ENCODE measurements at regions not wholly inside any gene's neighbourhood (a gene's known extent, or its start where the extent isn't known, plus 50 kb on each side); places are given as distances from the start of the nearest gene placed in this dataset.

- DNase-seq (ENCODE audit: extremely low read depth in 1 of 2, low read depth in 1 of 2), result no peak
Observed at GRCh38 chr10:129353101-129353500, 113.9 kb upstream of the MGMT start.

- DNase-seq (ENCODE audit: extremely low read depth in 1 of 2, low read depth in 1 of 2), result no peak
Observed at GRCh38 chr10:129360046-129360445, 107.0 kb upstream of the MGMT start.

- DNase-seq (ENCODE audit: extremely low read depth in 1 of 2, low read depth in 1 of 2), result no peak
Observed at GRCh38 chr10:129361676-129362376, 105.2 kb upstream of the MGMT start.

- no peak for DNase-seq (ENCODE audit: extremely low read depth in 1 of 2, low read depth in 1 of 2)
Observed at GRCh38 chr10:129364949-129365348, 102.1 kb upstream of the MGMT start.

- no peak for DNase-seq (ENCODE audit: extremely low read depth in 1 of 2, low read depth in 1 of 2)
Observed at GRCh38 chr10:129365767-129366402, 101.2 kb upstream of the MGMT start.

DNA sequence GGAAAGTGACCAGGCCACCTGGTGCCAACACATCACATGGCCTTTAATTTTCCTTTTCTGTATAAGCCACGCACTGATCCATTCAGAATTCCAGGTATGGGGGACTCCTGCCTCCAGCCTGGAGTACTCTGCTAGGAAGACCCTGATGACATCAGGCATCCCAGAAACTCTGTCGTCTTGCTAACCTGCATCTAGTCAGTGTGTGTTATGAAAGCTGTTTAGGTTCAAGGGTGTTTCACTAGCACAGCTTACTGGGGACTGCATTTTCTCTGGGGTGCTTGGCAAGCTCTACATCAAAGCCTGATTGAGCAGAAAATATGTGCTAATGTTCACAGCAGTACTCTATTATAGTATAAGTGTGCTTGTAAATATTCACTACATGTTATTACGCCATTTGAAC is 100.6 kb upstream of the MGMT start:
- no peak for DNase-seq (ENCODE audit: extremely low read depth in 1 of 2, low read depth in 1 of 2)

DNA sequence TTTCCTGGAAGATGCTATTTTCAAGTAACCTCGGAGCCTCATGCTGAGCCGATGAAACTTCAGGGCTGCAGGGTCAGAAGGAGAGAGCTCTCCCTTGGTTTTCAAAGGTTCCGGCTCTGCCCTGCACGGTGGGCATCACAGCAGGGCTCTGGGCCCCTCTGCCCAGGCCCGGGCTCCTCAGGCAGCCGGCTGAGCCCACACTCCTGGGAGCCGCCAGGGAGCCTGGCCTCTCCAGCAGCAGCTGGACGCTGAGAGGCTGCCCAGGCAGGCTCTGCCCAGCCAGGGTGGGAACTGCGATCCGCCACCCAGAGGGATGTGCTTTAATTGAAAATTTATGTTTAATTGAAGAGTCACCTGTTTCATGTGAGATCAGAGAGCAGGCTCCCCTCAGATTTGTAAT is 97.5 kb upstream of the MGMT start:
- DNase-seq (ENCODE audit: extremely low read depth in 1 of 2, low read depth in 1 of 2), result no peak

DNA sequence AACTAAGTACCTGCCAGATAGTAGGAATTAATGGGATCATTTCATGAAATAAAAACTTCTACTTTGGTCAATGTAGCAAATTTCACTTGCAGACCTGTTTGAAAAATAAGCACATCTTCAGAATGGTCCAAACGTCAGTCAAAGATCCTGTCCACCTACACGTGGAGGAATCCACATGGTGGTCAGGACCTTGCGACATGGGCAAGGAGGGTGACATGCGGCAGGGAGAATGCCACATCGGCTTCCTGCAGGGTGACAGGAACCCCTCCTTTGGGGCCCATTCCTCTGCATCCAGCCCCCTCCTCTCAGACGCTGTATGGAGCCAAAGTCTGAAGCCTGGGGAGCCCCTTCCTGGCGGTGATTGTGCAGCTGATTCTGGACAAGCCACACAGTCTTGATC is 95.5 kb upstream of the MGMT start:
- no peak for DNase-seq (ENCODE audit: extremely low read depth in 1 of 2, low read depth in 1 of 2)

GRCh38 chr10:129372172-129372571 is 94.9 kb upstream of the MGMT start:
- no peak for DNase-seq (ENCODE audit: extremely low read depth in 1 of 2, low read depth in 1 of 2)

DNA sequence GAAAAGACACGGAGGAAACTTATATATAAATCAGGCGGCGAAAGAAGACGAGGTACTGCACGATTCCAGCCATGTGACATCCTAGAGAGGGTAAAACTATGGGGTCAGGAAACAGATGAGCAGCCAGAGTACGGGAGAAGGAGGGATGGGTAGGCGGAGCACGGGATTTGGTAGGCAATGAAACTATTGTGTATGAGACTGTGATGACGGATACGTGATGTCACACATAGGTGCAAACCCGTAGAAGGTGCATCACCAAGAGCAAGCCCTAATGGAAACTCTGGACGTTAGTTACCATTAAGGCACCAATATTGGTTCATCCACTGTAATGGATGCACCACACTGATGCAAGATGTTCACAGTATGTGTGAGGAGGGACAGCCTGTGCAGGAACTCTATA is 93.8 kb upstream of the MGMT start:
- no peak for DNase-seq (ENCODE audit: extremely low read depth in 1 of 2, low read depth in 1 of 2)

DNA sequence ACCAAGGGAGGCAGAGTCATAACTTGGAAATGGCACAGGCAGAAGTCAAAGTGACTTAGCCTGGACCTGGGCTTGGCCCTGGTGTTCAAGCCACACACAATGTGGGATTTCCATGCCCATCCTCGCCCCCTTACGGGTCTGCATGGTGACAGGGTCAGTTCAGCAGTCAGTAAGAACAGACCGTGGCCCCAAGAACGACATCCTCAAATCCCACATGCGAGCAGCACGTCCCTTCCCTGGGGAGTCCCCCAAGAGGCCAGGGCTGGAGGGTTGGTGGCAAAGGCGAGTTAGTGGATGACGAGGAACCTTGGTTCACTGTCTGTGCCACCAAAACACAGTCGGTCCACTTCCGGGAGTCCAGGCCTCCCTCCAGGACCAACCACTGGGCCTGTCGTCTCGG is 93.3 kb upstream of the MGMT start:
- DNase-seq (ENCODE audit: extremely low read depth in 1 of 2, low read depth in 1 of 2), result no peak

- DNase-seq (ENCODE audit: extremely low read depth in 1 of 2, low read depth in 1 of 2), result no peak
Observed at GRCh38 chr10:129375171-129375570, 91.9 kb upstream of the MGMT start.

DNA sequence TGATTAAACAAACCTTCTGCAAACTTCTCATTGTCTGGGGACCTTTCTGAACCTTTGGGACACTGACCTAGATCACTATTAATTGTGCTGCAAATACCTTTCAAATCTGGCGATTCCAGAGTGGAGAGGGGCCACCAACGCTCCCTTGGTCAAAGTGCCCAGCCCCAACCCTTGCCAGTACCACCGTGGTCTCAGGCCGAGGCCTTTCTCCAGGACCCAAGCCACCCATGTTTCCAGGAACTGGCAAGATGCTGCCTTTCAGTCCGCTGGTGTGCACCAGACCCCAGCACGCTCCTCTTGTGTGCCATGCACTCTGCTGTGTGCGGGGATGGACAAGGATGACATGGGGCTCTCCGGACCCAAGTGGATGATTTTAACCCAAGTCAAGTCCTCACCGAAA is 91.1 kb upstream of the MGMT start:
- no peak for DNase-seq (ENCODE audit: extremely low read depth in 1 of 2, low read depth in 1 of 2)

GRCh38 chr10:129380279-129380678 is 86.8 kb upstream of the MGMT start:
- DNase-seq (ENCODE audit: extremely low read depth in 1 of 2, low read depth in 1 of 2), result no peak

GRCh38 chr10:129381741-129382140 is 85.3 kb upstream of the MGMT start:
- no peak for DNase-seq (ENCODE audit: extremely low read depth in 1 of 2, low read depth in 1 of 2)

- DNase-seq (ENCODE audit: extremely low read depth in 1 of 2, low read depth in 1 of 2), result no peak
Observed at GRCh38 chr10:129382401-129382800, 84.6 kb upstream of the MGMT start.

DNA sequence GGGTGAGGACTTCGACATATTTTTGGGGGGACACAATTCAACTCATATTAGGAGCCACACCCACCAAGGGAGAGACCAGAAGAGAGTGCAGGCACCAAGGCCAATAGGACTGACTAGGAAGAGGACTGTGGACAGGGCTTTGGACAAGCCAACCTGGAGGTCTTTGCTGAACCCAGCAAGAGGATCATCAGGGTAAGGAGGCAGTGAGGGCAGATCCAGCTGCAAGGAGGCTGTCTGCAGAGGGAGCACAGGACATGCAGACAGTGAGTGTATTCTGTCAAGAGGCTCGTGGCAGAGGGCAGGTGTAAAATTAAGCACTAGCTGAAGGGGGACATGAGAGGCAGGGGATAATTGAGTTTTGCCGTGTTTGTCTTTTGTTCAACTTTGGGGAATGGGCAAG is 83.4 kb upstream of the MGMT start:
- DNase-seq (ENCODE audit: extremely low read depth in 1 of 2, low read depth in 1 of 2), result no peak

GRCh38 chr10:129385600-129385999 is 81.4 kb upstream of the MGMT start:
- no peak for DNase-seq (ENCODE audit: extremely low read depth in 1 of 2, low read depth in 1 of 2)

DNA sequence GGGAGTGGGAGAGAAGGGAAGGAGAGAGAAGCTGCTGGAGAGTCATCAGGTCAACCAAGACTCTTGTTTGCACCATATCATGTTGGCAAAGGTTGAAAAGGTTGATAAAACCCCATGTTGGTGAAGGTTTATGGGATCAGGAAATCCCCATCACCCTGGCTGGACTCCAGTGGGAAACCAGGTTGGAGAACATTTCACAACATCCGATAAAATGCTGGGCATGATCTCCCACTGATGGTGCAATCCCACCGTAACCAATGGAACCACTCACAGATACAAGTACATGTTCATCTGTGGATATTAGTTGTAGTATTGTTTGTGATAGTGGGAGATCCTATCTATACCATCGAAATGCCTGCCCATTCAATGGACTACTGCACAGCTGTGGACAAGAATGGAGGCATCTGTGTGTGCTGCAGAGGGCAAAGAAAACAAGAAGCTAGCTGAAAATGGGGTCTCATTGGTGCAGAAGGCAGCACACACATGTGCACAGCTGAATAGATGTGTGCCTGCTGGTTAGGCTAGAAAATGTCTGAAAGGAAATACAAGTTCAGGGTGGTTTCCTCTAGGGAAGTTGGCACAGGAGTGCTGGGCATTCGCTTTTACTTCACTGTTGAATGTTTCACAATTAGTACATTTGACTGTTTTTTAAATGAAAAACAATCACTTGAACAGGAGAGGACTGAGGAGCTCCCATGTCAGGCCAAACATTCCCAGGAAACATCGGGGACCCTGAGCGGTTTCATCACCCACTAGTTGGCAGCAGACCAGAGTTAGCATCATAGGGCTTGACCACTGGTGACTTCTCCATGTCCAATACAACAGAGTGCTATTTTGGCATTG is 80.4 kb upstream of the MGMT start:
- DNase-seq (ENCODE audit: extremely low read depth in 1 of 2, low read depth in 1 of 2), result no peak

- no peak for DNase-seq (ENCODE audit: extremely low read depth in 1 of 2, low read depth in 1 of 2)
Observed at GRCh38 chr10:129387258-129387525, 79.8 kb upstream of the MGMT start.

GRCh38 chr10:129388435-129388834 is 78.6 kb upstream of the MGMT start:
- no peak for DNase-seq (ENCODE audit: extremely low read depth in 1 of 2, low read depth in 1 of 2)

DNA sequence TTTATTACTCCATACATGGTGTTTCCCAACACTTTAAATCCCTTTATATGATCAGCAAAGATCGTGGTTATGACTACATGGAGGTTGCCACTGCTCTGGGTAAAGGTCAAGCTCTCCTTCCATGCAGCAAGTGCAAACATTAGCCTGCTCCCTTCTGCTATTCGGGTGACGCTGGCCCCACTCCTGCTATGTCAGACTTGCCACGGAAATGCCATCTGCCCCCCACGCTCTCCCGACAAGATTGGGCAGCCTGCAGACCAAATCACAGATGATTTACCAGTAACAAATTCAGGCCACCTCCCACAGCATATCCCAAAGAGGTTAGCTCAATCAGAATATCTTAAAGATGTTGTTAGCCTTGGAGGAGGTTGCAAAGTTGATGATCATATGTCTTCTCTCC is 77.8 kb upstream of the MGMT start:
- no peak for DNase-seq (ENCODE audit: extremely low read depth in 1 of 2, low read depth in 1 of 2)

Measured in activated CD8-positive, alpha-beta memory T cell treated with anti-CD3 and anti-CD28 coated beads for 1 hour (primary cell).